Prostate gland (tissue), 2 donors: ENCODE measurements at regions not wholly inside any gene's neighbourhood (a gene's known extent, or its start where the extent isn't known, plus 50 kb on each side); places are given as distances from the start of the nearest gene placed in this dataset.
"Not testable (repeated sequence)": the region's sequence is repeated elsewhere in the genome, so short reads cannot be mapped to it uniquely, and the experiment has no call there.

ENCODE experiments used
- DNase-seq: peaks from one replicate; pipeline ENCODE4 v3.0.0-alpha.2; 2019; ENCODE audit warnings: low spot score
- H3K27ac ChIP-seq, 2 donors: fragments of 200-600 bp; sonication (generic); 2 replicates each; pipeline ENCODE4 v1.5.1; 2017 to 2019
- H3K27me3 ChIP-seq: fragments of 200-600 bp; sonication (generic); replicated peaks from 2 replicates; pipeline ENCODE4 v1.5.1; 2019; ENCODE audit not compliant: insufficient read depth
- H3K36me3 ChIP-seq, 2 donors: fragments of 200-600 bp; sonication (generic); 1 replicate in 1 of 2; 2 replicates in 1 of 2; pipeline versions ENCODE4 v1.5.1 to v1.8.1; 2017 to 2019
- H3K4me1 ChIP-seq: fragments of 200-600 bp; sonication (generic); replicated peaks from 2 replicates; pipeline ENCODE4 v1.5.1; 2019
- H3K4me3 ChIP-seq, 2 donors: fragments of 200-600 bp; sonication (generic); 2 replicates each; pipeline ENCODE4 v1.5.1; 2017 to 2019
- H3K9me3 ChIP-seq: fragments of 200-600 bp; sonication (generic); 2 replicates; pipeline ENCODE4 v1.5.1; 2017
- POLR2A ChIP-seq: fragments of 450-650 bp; IDR thresholded peaks from one replicate; pipeline ENCODE4 v1.6.1; 2016; ENCODE audit warnings: antibody characterized with exemption, mild to moderate bottlenecking
- POLR2AphosphoS5 ChIP-seq: sonication (generic); formaldehyde crosslinking; IDR thresholded peaks from one replicate; pipeline ENCODE4 v1.6.1; 2017; ENCODE audit warnings: antibody characterized with exemption
- WGBS: methylation state at CpG from one replicate; pipeline ENCODE4 v1.1.5; 2018; 5-methylcytosine and 5-hydroxymethylcytosine counted together
- intact Hi-C: fragments of 100-400 bp; cut with DNase I; formaldehyde crosslinking; loops from one replicate; pipeline ENCODE4 v1.14.2; 2022
- TF ChIP-seq, protein P1 (sequence below), 4 experiments: fragments of 200-600 bp in 2 of 4; fragments of 450-650 bp in 2 of 4; sonication (generic) in 2 of 4; IDR thresholded peaks; 1 replicate in 3 of 4; 2 replicates in 1 of 4; pipeline ENCODE4 v1.5.1; 2016 to 2019; ENCODE audit warnings: antibody characterized with exemption in 4 of 4, mild to moderate bottlenecking in 2 of 4, moderate library complexity in 2 of 4

- no peak for DNase-seq
- no peaks in the 10 kb centered on the region for H3K9me3 ChIP-seq
- 81% methylated on average over 4 of the region's 4 CpGs for WGBS
- H3K4me3 ChIP-seq: no peak overlapping the region
- no peak overlapping the region for H3K27ac ChIP-seq
- TF ChIP-seq, protein P1, sequence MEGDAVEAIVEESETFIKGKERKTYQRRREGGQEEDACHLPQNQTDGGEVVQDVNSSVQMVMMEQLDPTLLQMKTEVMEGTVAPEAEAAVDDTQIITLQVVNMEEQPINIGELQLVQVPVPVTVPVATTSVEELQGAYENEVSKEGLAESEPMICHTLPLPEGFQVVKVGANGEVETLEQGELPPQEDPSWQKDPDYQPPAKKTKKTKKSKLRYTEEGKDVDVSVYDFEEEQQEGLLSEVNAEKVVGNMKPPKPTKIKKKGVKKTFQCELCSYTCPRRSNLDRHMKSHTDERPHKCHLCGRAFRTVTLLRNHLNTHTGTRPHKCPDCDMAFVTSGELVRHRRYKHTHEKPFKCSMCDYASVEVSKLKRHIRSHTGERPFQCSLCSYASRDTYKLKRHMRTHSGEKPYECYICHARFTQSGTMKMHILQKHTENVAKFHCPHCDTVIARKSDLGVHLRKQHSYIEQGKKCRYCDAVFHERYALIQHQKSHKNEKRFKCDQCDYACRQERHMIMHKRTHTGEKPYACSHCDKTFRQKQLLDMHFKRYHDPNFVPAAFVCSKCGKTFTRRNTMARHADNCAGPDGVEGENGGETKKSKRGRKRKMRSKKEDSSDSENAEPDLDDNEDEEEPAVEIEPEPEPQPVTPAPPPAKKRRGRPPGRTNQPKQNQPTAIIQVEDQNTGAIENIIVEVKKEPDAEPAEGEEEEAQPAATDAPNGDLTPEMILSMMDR (IDR thresholded peaks at IDR 0.05): no peak
- no peak for TF ChIP-seq POLR2A
- no peaks in the 10 kb centered on the region for H3K27me3 ChIP-seq
- intact Hi-C loops: no loop called here
- H3K4me1 ChIP-seq: no peaks in the 10 kb centered on the region
- no peaks in the 10 kb centered on the region for H3K36me3 ChIP-seq
These were observed 71.5 kb upstream of the BMP2 start for GRCh38 chr20:6696001-6696400.

GRCh38 chr20:6693808-6694198 is 73.7 kb upstream of the BMP2 start:
- 96% methylated on average over 3 of the region's 3 CpGs for WGBS
- H3K4me3 ChIP-seq, H3K36me3 ChIP-seq, H3K4me1 ChIP-seq, H3K9me3 ChIP-seq, intact Hi-C loops, H3K27ac ChIP-seq, H3K27me3 ChIP-seq, DNase-seq: not testable (repeated sequence)

GRCh38 chr20:6693178-6693807 is 74.2 kb upstream of the BMP2 start:
- intact Hi-C loops: no loop called here
- TF ChIP-seq POLR2AphosphoS5: no peak
- TF ChIP-seq, protein P1 (IDR thresholded peaks at IDR 0.05): no peak
- no peaks in the 10 kb centered on the region for H3K27me3 ChIP-seq
- H3K36me3 ChIP-seq: no peaks in the 10 kb centered on the region
- 74% methylated on average over 7 of the region's 7 CpGs for WGBS
- no peak overlapping the region for H3K4me3 ChIP-seq
- DNase-seq: no peak
- H3K27ac ChIP-seq: no peak overlapping the region
- no peaks in the 10 kb centered on the region for H3K4me1 ChIP-seq
- no peaks in the 10 kb centered on the region for H3K9me3 ChIP-seq

DNA sequence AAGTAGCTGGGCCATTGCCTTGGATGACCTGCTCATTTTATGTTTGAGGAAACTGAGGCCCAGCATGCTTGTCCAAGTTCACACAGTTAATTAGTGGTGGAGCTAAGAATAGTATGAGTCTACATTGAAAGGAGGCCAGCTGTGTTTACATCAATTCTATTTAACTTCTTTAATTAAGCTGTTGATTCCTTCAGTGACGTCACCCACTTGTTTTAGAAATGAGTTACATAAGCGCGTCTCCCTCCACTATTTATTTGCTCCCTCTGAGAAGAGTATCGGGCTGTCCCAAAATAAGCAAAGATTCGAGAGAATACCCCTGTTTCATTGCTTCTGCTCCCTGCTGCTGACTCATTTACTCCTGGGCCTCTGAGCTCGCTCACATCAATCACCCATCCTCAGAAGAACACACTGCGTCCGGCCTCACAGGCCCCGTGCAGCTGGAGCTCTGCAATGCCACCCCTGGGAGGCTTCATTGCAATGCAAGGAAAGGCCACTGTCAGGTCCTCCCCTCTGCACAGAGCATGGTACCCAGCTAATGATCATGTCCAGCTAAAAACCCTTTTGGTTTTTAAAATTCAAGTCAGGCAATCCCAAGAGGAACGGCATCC is 74.8 kb upstream of the BMP2 start:
- Histone ChIP-seq H3K4me3 (no peak overlapping the region), H3K27me3 (no peaks in the 10 kb centered on the region), H3K27ac (no peak overlapping the region), H3K36me3 (no peaks in the 10 kb centered on the region), H3K9me3 (no peaks in the 10 kb centered on the region), H3K4me1 (no peaks in the 10 kb centered on the region)
- WGBS: 73% methylated on average over 10 of the region's 10 CpGs
- intact Hi-C loops: no loop called here
- no peak for DNase-seq
- no peak for TF ChIP-seq POLR2A
- TF ChIP-seq POLR2AphosphoS5: no peak
- TF ChIP-seq, protein P1 (IDR thresholded peaks at IDR 0.05): no peak

DNA sequence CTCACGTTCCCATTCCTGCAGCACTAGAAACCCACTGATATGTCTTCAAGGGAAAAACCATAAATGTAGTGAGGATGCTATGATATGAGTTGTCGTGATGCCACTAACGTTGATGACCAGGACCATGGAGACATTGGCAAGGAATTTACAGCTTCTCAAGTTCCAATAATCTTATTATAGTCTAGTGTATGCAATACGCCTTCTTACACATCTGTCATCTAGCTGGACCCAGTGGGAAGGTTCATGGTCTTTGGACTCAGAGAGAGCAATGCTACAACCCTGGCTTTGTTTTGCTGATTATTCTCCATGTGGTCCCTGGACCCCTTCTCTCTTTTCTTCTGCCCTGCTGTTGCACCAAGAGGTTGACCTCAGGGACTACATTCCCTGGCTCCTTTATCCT is 76.0 kb upstream of the BMP2 start:
- Histone ChIP-seq H3K36me3 (no peaks in the 10 kb centered on the region), H3K9me3 (no peaks in the 10 kb centered on the region), H3K27ac (no peak overlapping the region), H3K4me1 (no peaks in the 10 kb centered on the region), H3K27me3 (no peaks in the 10 kb centered on the region), H3K4me3 (no peak overlapping the region)
- WGBS: 72% methylated on average over 4 of the region's 4 CpGs
- DNase-seq: no peak
- TF ChIP-seq POLR2AphosphoS5 (no peak), POLR2A (no peak)
- TF ChIP-seq, protein P1 (IDR thresholded peaks at IDR 0.05): no peak
- intact Hi-C loops: no loop called here
